Activated naive CD4-positive, alpha-beta T cell treated with anti-CD3 and anti-CD28 coated beads for 36 hours (primary cell): ENCODE measurements at regions not wholly inside any gene's neighbourhood (a gene's known extent, or its start where the extent isn't known, plus 50 kb on each side); places are given as distances from the start of the nearest gene placed in this dataset.

Experiments used
- CTCF ChIA-PET: fragments of 350-600 bp; sonication (Branson Sonifier 250); formaldehyde crosslinking; loops from one replicate; lab custom pipeline; 2021; ENCODE audit warnings: antibody characterized with exemption; lab: Charles Lee
- DNase-seq: peaks from one replicate; pipeline ENCODE4 v3.0.0-alpha.2; 2020
- H3K27ac Mint-ChIP-seq: one replicate; pipeline ENCODE4 v1.8.0; 2021; ENCODE audit warnings: mild to moderate bottlenecking, mixed read lengths
- H3K27me3 Mint-ChIP-seq: one replicate; pipeline ENCODE4 v1.8.0; 2021; ENCODE audit warnings: low read depth, mixed read lengths
- H3K36me3 Mint-ChIP-seq: one replicate; pipeline ENCODE4 v1.8.0; 2021; ENCODE audit warnings: low read depth, mixed read lengths
- H3K4me1 Mint-ChIP-seq: one replicate; pipeline ENCODE4 v1.8.0; 2021; ENCODE audit warnings: low read depth, mixed read lengths
- H3K4me3 Mint-ChIP-seq: one replicate; pipeline ENCODE4 v1.8.0; 2021; ENCODE audit warnings: mild to moderate bottlenecking, moderate library complexity, mixed read lengths
- H3K9me3 Mint-ChIP-seq: one replicate; pipeline ENCODE4 v1.8.0; 2021; ENCODE audit warnings: mixed read lengths
- intact Hi-C: fragments of 100-400 bp; cut with micrococcal nuclease; formaldehyde crosslinking; loops from one replicate; pipeline ENCODE4 v1.15.1; 2023

DNA sequence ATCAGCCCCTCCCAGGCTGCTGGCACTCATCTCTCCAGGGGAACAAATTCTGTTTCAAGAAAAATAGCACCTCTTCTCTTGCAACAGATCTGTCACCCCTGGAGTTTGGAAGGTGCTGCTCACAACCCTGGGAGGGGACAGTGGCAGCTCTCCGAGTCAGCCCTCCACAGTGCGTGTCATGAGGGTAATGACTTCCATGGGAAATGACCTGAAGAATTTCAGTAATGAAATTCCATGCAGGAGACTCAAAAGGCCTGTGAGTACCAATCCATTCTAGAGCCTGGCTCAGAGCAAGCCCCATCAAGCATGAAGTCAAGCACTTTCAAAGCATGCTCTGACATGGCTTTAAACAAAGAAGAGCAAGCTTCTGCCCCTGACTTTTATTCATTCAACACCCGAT, 276.3 kb upstream of the PARD3B start:
- DNase-seq, result no peak
- Mint-ChIP-seq H3K9me3 (peaks cover 2% of the 10 kb centered on the region), H3K27me3 (peaks cover 7% of the 10 kb centered on the region), H3K36me3 (no peaks in the 10 kb centered on the region), H3K27ac (no peak overlapping the region), H3K4me1 (no peaks in the 10 kb centered on the region), H3K4me3 (no peak overlapping the region)
- CTCF ChIA-PET, result interaction anchor here (1.4 to 1.8 kb wide), 2 partner anchors 8 to 9 kb away, joined by 6 to 7 read pairs; no protein-coding TSS in a partner anchor
- intact Hi-C loops, result no loop called here

DNA sequence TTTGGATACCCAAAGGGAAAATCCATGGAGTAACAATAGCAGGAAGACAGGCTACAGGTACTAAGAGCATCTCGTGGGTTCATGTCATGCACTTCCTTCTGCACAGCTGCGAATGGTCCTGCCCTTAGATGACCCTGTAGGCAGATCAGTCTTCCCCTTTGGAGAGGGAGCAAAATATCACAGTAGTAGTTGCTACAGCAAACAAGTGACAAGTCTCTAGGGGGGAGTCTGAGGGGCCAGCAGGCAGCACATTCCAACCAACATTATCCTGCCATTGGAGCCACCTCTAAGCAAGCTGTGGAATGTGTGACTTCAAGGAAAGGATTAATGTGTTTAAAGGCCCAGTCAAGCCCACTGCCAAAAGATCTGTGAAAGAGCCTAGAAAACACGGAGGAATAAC, 273.2 kb upstream of the PARD3B start:
- H3K4me1 Mint-ChIP-seq, result no peaks in the 10 kb centered on the region
- CTCF ChIA-PET, result interaction anchor here (0.6 to 0.9 kb wide), 2 partner anchors 12 to 221 kb away, joined by 3 read pairs; no protein-coding TSS in a partner anchor
- peaks cover 2% of the 10 kb centered on the region for H3K9me3 Mint-ChIP-seq
- H3K27ac Mint-ChIP-seq, result no peak overlapping the region
- peaks cover 8% of the 10 kb centered on the region for H3K27me3 Mint-ChIP-seq
- no peaks in the 10 kb centered on the region for H3K36me3 Mint-ChIP-seq
- DNase-seq, result no peak
- no peak overlapping the region for H3K4me3 Mint-ChIP-seq
- intact Hi-C loops, result no loop called here

DNA sequence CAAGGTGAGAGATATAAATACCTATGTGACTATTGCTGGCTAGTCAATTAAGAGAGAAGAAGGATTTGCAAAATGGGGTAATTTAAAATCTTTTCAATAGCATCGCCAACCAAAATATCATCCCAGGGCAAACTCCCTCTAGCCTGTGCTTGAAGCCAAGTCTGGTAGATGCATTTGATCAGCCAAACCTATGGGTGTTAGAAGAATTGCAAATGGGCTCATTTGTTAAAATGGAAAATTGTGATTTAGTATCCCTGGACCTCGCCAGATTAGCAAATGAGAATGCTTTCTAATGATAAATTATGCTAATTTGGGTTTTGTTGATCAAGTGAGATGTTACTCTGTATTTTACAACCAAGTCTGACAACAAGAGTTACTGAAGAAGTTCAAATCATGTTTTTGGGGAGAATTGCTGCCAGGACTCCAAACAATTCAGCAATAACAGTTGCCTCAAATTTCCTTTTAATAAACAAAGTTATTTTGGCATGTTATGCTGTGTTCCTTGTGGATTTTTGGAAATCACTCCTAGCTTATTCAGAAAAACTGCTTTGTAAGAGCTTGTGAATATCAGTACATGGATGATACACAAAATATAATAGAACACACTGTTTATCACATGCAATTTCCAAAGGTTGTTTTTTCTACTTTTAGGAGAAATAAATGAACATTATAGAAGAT, 272.5 kb upstream of the PARD3B start:
- CTCF ChIA-PET, result interaction anchor here (0.6 to 0.8 kb wide), 3 partner anchors 158 to 1403 kb away, joined by 3 to 5 read pairs (median 4); no protein-coding TSS in a partner anchor
- H3K9me3 Mint-ChIP-seq, result peaks cover 2% of the 10 kb centered on the region
- DNase-seq, result no peak

DNA sequence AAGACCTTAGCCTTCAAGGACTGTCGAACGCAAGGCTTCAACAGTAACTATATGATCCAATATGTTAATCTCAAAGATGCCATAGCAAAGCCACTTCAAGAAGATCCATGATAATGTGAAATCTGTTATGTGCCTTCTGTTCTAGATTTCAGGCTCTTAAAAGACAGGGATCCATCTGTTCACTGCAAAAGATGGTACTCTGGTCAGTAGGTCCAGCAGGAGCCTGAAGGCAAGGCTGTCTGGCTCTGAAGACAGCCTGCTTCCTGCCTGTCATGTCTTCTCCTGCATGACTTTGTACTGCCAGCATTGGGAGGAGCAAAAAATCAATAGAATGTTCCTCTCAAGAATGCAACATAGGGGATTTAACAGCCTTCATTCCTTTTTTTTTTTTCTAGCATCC, 270.8 kb upstream of the PARD3B start:
- H3K9me3 Mint-ChIP-seq, result peaks cover 2% of the 10 kb centered on the region
- H3K27ac Mint-ChIP-seq, result no peak overlapping the region
- H3K4me3 Mint-ChIP-seq, result no peak overlapping the region
- no peaks in the 10 kb centered on the region for H3K36me3 Mint-ChIP-seq
- DNase-seq, result no peak
- intact Hi-C loops, result no loop called here
- no peaks in the 10 kb centered on the region for H3K4me1 Mint-ChIP-seq
- H3K27me3 Mint-ChIP-seq, result peaks cover 8% of the 10 kb centered on the region
- CTCF ChIA-PET, result no interaction called here

More for the DNA sequence above, 272.5 kb upstream of the PARD3B start:
- no peak overlapping the region for H3K27ac Mint-ChIP-seq
- no peaks in the 10 kb centered on the region for H3K36me3 Mint-ChIP-seq
- intact Hi-C loops, result no loop called here
- H3K4me3 Mint-ChIP-seq, result no peak overlapping the region
- peaks cover 8% of the 10 kb centered on the region for H3K27me3 Mint-ChIP-seq
- no peaks in the 10 kb centered on the region for H3K4me1 Mint-ChIP-seq

DNA sequence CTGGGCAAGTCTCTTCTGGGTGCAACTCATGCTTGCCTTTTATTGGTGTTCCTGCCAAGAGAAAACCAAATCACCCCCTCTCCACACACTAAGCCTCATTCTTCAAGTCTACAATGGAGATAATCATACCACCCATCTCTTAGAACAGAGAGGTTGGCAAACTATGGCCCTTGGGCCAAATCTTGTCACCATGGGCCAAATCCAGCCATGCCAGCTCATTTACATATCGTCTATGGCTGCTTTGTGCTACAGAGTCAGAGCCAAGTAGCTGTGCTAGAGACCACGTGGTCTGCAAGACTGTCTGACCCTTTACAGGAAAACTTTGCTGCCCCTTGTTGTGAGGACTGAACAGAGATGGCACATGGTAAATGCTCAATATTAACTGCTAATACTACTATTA, 270.3 kb upstream of the PARD3B start:
- Mint-ChIP-seq H3K27ac (no peak overlapping the region), H3K4me1 (no peaks in the 10 kb centered on the region), H3K9me3 (peaks cover 2% of the 10 kb centered on the region), H3K27me3 (peaks cover 6% of the 10 kb centered on the region), H3K4me3 (no peak overlapping the region), H3K36me3 (no peaks in the 10 kb centered on the region)
- CTCF ChIA-PET, result no interaction called here
- intact Hi-C loops, result no loop called here
- no peak for DNase-seq

DNA sequence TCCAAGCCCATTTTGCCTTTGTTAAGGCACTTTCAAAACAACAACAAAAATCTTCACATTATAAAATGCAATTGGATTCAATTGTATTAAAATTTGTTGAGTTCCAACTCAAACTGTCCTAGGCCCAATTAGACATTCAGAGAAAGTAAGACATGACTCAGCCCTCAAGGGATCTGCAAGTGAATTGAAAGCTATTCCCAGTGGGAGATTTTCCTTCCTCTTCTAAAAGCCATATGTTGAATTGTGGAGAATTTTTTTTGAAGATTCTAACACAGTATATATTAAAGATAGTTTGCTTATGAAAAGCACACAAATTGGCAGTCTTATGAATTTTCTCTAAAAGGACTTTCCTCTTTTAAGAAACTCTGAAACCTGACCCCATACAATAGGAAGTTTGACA, 268.0 kb upstream of the PARD3B start:
- no peaks in the 10 kb centered on the region for H3K36me3 Mint-ChIP-seq
- DNase-seq, result no peak
- H3K4me3 Mint-ChIP-seq, result no peak overlapping the region
- intact Hi-C loops, result no loop called here
- H3K27me3 Mint-ChIP-seq, result peaks cover 6% of the 10 kb centered on the region
- CTCF ChIA-PET, result interaction anchor here (0.6 to 0.7 kb wide), 2 partner anchors 17 to 473 kb away, joined by 3 read pairs; no protein-coding TSS in a partner anchor
- no peaks in the 10 kb centered on the region for H3K4me1 Mint-ChIP-seq
- H3K27ac Mint-ChIP-seq, result no peak overlapping the region
- no peaks in the 10 kb centered on the region for H3K9me3 Mint-ChIP-seq

DNA sequence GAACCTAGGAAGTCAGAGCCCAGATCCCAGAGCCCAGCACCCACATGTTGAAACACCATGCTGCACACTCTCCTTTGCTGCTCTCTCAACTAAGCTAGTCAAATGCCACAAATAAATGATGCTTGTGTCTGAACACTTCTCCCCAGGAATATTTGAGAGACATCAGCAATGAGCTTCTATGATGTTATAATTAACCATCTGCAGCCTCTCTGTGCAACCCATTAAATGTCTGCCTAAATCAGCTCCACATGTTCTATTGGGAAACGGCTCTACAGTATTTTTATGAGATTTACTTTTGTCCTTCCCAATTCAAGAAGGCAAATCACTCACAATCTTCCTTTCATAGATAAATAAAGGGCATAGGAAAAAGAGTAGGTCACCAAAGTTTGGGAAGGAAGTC, 266.8 kb upstream of the PARD3B start:
- DNase-seq, result no peak
- intact Hi-C loops, result no loop called here
- Mint-ChIP-seq H3K4me3 (no peak overlapping the region), H3K4me1 (no peaks in the 10 kb centered on the region), H3K27ac (no peak overlapping the region), H3K9me3 (no peaks in the 10 kb centered on the region), H3K27me3 (peaks cover 6% of the 10 kb centered on the region), H3K36me3 (no peaks in the 10 kb centered on the region)
- CTCF ChIA-PET, result no interaction called here

DNA sequence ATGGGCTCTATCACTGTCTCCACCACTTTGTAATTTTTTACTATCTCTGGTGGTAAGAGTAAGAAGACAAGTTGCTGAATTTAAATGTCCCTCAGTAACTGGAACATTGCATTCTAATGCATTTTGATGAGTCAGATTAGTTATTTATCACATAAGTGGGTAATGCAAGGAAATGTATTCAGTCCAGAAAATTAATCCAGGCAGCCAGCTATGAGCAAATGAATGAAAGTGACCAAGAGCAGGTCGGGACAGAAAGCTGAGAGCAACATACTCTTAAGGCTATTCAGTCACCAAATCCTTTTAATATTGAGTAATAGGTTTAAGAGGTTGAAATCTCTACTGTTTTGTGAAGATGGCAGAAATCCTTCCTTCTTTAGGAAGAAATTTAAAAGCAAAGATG, 265.5 kb upstream of the PARD3B start:
- no peak for DNase-seq
- no peaks in the 10 kb centered on the region for H3K4me1 Mint-ChIP-seq
- H3K4me3 Mint-ChIP-seq, result no peak overlapping the region
- H3K9me3 Mint-ChIP-seq, result no peaks in the 10 kb centered on the region
- peaks cover 6% of the 10 kb centered on the region for H3K27me3 Mint-ChIP-seq
- no peak overlapping the region for H3K27ac Mint-ChIP-seq
- CTCF ChIA-PET, result no interaction called here
- no peaks in the 10 kb centered on the region for H3K36me3 Mint-ChIP-seq
- intact Hi-C loops, result no loop called here

DNA sequence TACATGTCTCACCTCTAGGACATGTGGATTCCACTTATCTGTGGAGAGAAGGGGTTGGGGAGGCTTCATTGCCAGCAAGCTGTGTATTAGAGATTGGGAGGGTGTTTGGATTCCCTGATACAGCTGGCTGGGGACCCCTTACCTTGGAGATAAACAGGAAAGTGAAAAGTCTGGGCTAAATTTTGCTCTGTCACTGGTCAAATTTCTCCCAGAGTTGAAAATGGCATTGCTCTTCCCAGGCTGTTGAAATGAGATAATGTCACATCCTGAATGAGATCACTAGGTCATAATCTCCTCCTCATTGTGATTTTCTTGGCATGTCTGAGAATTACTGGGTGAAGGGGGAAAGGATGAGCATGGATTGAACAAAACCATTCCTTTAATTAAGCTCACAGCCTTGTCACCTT, 265.0 kb upstream of the PARD3B start:
- Mint-ChIP-seq H3K9me3 (no peaks in the 10 kb centered on the region), H3K4me3 (no peak overlapping the region), H3K27ac (no peak overlapping the region), H3K4me1 (no peaks in the 10 kb centered on the region), H3K36me3 (no peaks in the 10 kb centered on the region), H3K27me3 (peaks cover 6% of the 10 kb centered on the region)
- no peak for DNase-seq
- CTCF ChIA-PET, result no interaction called here
- intact Hi-C loops, result no loop called here

DNA sequence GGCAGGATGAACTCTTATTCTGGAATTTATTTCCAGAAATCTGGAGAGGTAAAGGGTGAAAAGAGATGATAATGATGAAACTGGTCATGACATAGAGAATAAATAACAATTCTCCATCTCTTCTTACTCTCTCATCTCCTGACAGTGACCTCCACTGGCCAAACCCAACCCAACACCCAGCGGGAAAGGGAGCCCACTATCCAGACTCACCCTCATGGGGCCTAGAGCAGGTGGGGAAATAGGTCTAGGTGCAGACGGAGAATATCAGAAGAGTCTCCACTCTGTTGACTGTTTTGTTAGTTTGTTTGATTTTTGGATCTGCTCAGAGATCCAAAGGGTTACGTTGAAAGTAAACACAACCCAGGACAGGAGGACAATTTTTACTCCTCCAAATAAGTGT, 263.2 kb upstream of the PARD3B start:
- no peak overlapping the region for H3K4me3 Mint-ChIP-seq
- intact Hi-C loops, result no loop called here
- no peak overlapping the region for H3K27ac Mint-ChIP-seq
- CTCF ChIA-PET, result interaction anchor here (3.0 kb wide), 1 partner anchor 21 kb away, joined by 13 read pairs; no protein-coding TSS in a partner anchor
- no peaks in the 10 kb centered on the region for H3K4me1 Mint-ChIP-seq
- no peaks in the 10 kb centered on the region for H3K36me3 Mint-ChIP-seq
- H3K27me3 Mint-ChIP-seq, result no peaks in the 10 kb centered on the region
- H3K9me3 Mint-ChIP-seq, result no peaks in the 10 kb centered on the region
- no peak for DNase-seq

DNA sequence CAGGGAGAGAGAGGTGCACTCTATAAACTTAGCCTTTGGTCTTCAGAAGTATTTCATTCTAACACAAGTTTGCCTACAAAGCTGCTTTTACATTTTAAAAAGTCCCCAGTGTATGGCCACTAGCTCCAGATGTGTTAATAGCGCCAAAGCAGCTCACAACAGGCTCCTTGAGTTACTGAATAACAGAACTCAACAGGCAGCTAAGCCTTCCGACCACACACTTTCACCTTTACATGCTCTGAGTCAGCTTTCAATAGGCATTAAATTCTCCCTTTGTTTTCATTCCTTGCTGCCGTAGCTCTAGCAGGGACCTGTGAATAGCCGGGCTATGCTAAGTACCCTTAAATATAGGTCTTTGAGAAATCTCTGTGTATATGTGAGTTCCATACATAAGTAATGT, 262.8 kb upstream of the PARD3B start:
- intact Hi-C loops, result no loop called here
- Mint-ChIP-seq H3K36me3 (no peaks in the 10 kb centered on the region), H3K9me3 (no peaks in the 10 kb centered on the region), H3K4me1 (no peaks in the 10 kb centered on the region), H3K27me3 (peaks cover 2% of the 10 kb centered on the region), H3K27ac (no peak overlapping the region), H3K4me3 (no peak overlapping the region)
- no peak for DNase-seq
- CTCF ChIA-PET, result interaction anchor here (3.0 kb wide), 1 partner anchor 22 kb away, joined by 13 read pairs; no protein-coding TSS in a partner anchor

DNA sequence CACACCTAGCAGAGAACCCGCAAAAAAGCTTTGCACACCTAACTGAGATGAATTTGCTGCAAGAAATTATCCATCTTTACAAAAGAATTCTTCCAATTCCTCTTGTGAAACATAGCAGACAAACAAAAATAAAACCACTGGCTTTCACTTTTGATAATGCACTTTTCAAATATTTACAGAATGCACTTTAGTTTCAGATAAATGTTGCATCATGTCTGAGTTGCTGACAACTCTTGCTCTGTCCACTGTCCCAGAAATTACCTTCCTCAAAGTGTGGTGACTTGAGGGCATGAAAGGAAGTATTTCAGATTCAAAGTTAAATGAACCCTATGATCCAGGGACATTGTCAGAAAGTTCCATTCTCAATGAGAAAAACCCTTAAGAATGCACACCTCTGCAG, 256.2 kb upstream of the PARD3B start:
- no peaks in the 10 kb centered on the region for H3K9me3 Mint-ChIP-seq
- CTCF ChIA-PET, result no interaction called here
- no peaks in the 10 kb centered on the region for H3K36me3 Mint-ChIP-seq
- H3K4me3 Mint-ChIP-seq, result no peak overlapping the region
- H3K4me1 Mint-ChIP-seq, result no peaks in the 10 kb centered on the region
- intact Hi-C loops, result no loop called here
- H3K27ac Mint-ChIP-seq, result no peak overlapping the region
- no peak for DNase-seq
- peaks cover 6% of the 10 kb centered on the region for H3K27me3 Mint-ChIP-seq

DNA sequence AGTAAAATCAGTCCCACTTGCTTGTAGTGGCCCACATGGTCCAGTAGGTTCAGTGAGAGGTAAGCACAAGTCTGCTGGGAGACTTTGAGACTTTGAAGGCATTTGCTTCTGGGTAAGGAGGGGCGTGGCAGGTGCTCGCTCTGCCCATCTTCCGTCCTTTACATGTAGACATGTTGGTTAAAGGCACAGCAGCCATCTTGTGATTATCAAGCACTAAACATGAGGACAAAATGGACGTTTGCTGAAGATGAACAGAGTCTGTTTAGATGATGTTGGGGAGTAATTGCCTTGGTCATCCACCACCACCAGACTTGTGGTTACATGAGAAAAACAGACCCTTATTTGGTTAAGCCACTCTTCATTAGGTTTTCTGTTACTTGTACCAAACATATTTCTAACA, 252.8 kb upstream of the PARD3B start:
- intact Hi-C loops, result no loop called here
- CTCF ChIA-PET, result interaction anchor here (0.6 kb wide), 1 partner anchor 1388 kb away, joined by 3 read pairs; no protein-coding TSS in a partner anchor
- no peaks in the 10 kb centered on the region for H3K9me3 Mint-ChIP-seq
- DNase-seq, result no peak
- H3K27ac Mint-ChIP-seq, result no peak overlapping the region
- H3K4me3 Mint-ChIP-seq, result no peak overlapping the region
- H3K27me3 Mint-ChIP-seq, result peaks cover 5% of the 10 kb centered on the region
- H3K4me1 Mint-ChIP-seq, result no peaks in the 10 kb centered on the region
- no peaks in the 10 kb centered on the region for H3K36me3 Mint-ChIP-seq
